Panc1 (cell line): ENCODE measurements at regions not wholly inside any gene's neighbourhood (a gene's known extent, or its start where the extent isn't known, plus 50 kb on each side); places are given as distances from the start of the nearest gene placed in this dataset.

Experiments used
- ATAC-seq: fragments of 200-7000 bp; cut with Tn5 transposase; 2 replicates; pipeline ENCODE4 v1.9.1; 2020; ENCODE audit warnings: mild to moderate bottlenecking, moderate library complexity
- BruUV-seq: library from RNA; stranded (reverse); fragments of 400-500 nt; replicated peaks from 2 replicates; lab custom pipeline; 2021; lab: Mats Ljungman, UMichigan
- CTCF ChIA-PET: fragments of 300-600 bp; sonication (Branson Sonifier 250); formaldehyde crosslinking; loops from one replicate; lab custom pipeline; 2022; ENCODE audit warnings: antibody characterized with exemption; lab: Charles Lee
- POLR2A ChIA-PET: fragments of 300-600 bp; sonication (Branson Sonifier 250); formaldehyde crosslinking; loops from one replicate; lab custom pipeline; 2022; ENCODE audit warnings: antibody characterized with exemption; lab: Charles Lee
- DNase-seq: peaks from one replicate; pipeline ENCODE4 v3.0.0-alpha.2; 2010; ENCODE audit warnings: low read depth, low spot score
- H3K27ac ChIP-seq: 2 replicates; pipeline ENCODE4 v1.5.1; 2011; ENCODE audit warnings: mild to moderate bottlenecking, low read length, inconsistent platforms
- H3K27me3 ChIP-seq: fragments of 200-500 bp; sonication (Bioruptor generic); 2 replicates; pipeline ENCODE4 v1.6.0; 2014; ENCODE audit warnings: low read length, inconsistent platforms; ENCODE audit not compliant: control insufficient read depth, insufficient read depth
- H3K36me3 ChIP-seq: fragments of 200-500 bp; sonication (Bioruptor generic); 2 replicates; pipeline ENCODE4 v1.5.1; 2014; ENCODE audit warnings: inconsistent platforms, mild to moderate bottlenecking, low read length, moderate library complexity; ENCODE audit not compliant: control insufficient read depth, insufficient read depth
- H3K4me1 ChIP-seq: 2 replicates; pipeline ENCODE4 v1.5.1; 2011; ENCODE audit warnings: inconsistent platforms, mild to moderate bottlenecking, low read length, moderate library complexity; ENCODE audit not compliant: control insufficient read depth, insufficient read depth
- H3K4me3 ChIP-seq, 2 experiments: 2 replicates each; pipeline ENCODE4 v1.5.1; 2011 to 2012; ENCODE audit warnings: low read depth in 2 of 2, low read length in 2 of 2, mild to moderate bottlenecking in 2 of 2, inconsistent platforms in 1 of 2, moderate library complexity in 1 of 2
- H3K9me3 ChIP-seq: fragments of 200-500 bp; sonication (Bioruptor generic); 2 replicates; pipeline ENCODE4 v1.5.1; 2014; ENCODE audit warnings: low read depth, mild to moderate bottlenecking, inconsistent platforms, low read length, moderate library complexity; ENCODE audit not compliant: control insufficient read depth, insufficient read depth
- CTCF ChIP-seq: fragments of 450-650 bp; IDR thresholded peaks from 2 replicates; pipeline ENCODE4 v1.5.1; 2017; ENCODE audit warnings: mild to moderate bottlenecking
- POLR2AphosphoS5 ChIP-seq: IDR thresholded peaks from 2 replicates; pipeline ENCODE4 v1.6.1; 2012; ENCODE audit warnings: mild to moderate bottlenecking, low read depth, low read length, moderate library complexity
- REST ChIP-seq, 2 experiments: IDR thresholded peaks; 2 replicates each; pipeline ENCODE4 v1.6.1; 2011 to 2012; ENCODE audit warnings: low read depth in 2 of 2, control low read depth in 1 of 2, low read length in 1 of 2, mild to moderate bottlenecking in 1 of 2, moderate library complexity in 1 of 2; ENCODE audit not compliant: insufficient read depth in 1 of 2
- SIN3A ChIP-seq: IDR thresholded peaks from 2 replicates; pipeline ENCODE4 v1.6.1; 2012; ENCODE audit warnings: low read depth, mild to moderate bottlenecking, low read length, moderate library complexity, borderline replicate concordance; ENCODE audit not compliant: insufficient read depth
- TCF7L2 ChIP-seq: IDR thresholded peaks from 2 replicates; pipeline ENCODE4 v1.6.1; 2011; ENCODE audit warnings: mild to moderate bottlenecking, low read depth, low read length, inconsistent platforms
- in situ Hi-C: cut with HindIII; loops from 2 replicates; pipeline ENCODE4 v1.10.0; 2016; ENCODE audit warnings: low sequenced_read_pairs, low pct_unique_long_range_greater_than_20kb
- intact Hi-C: fragments of 100-400 bp; cut with micrococcal nuclease; formaldehyde crosslinking; loops from one replicate; pipeline ENCODE4 v1.10.0; 2022; ENCODE audit not compliant: unreplicated experiment

GRCh38 chr12:107318556-107318805 is 225.1 kb upstream of the CRY1 start:
- TF ChIP-seq TCF7L2 (no peak), CTCF (no peak), SIN3A (no peak), REST (IDR thresholded peaks at IDR 0.05; ENCODE audit: insufficient read depth in 1 of 2, low read depth in 2 of 2, low read length in 1 of 2) (no peak), POLR2AphosphoS5 (no peak)
- no peaks in the 10 kb centered on the region; the same call in 1 of the 2 replicates for H3K4me1 ChIP-seq
- no peaks in the 10 kb centered on the region for H3K9me3 ChIP-seq
- no peak; the same call in 1 of the 2 replicates for ATAC-seq
- peak overlapping the region; percentile 19 to 28 for H3K4me3 ChIP-seq
- POLR2A ChIA-PET: no interaction called here
- peaks cover 28% of the 10 kb centered on the region for H3K27me3 ChIP-seq
- intact Hi-C loops (no loop called here), in situ Hi-C loops (no loop called here)
- DNase-seq: no peak
- no peak overlapping the region for H3K27ac ChIP-seq
- no peaks in the 10 kb centered on the region for H3K36me3 ChIP-seq
- CTCF ChIA-PET: interaction anchor here (0.7 kb wide), 2 partner anchors 92 to 181 kb away, joined by 3 read pairs; no protein-coding TSS in a partner anchor
- BruUV-seq: no TSS peak

GRCh38 chr12:107318806-107319532 is 225.6 kb upstream of the CRY1 start:
- ChIA-PET POLR2A (interaction anchor here (0.6 kb wide), 1 partner anchor 1207 kb away, joined by 6 read pairs; no protein-coding TSS in a partner anchor), CTCF (interaction anchor here (0.6 to 0.7 kb wide), 3 partner anchors 91 to 181 kb away, joined by 3 to 4 read pairs (median 3); no protein-coding TSS in a partner anchor)
- H3K4me3 ChIP-seq: peak overlapping the region; percentile 19 to 28; a peak in 2 of 4 replicates
- no peak for DNase-seq
- ATAC-seq: peak; percentile 40; the same call in 1 of the 2 replicates
- no peak for TF ChIP-seq CTCF
- no peak for TF ChIP-seq TCF7L2
- TF ChIP-seq REST (IDR thresholded peaks at IDR 0.05; ENCODE audit: insufficient read depth in 1 of 2, low read depth in 2 of 2, low read length in 1 of 2): no peak
- no peak for TF ChIP-seq SIN3A
- TF ChIP-seq POLR2AphosphoS5: no peak
- in situ Hi-C loops: no loop called here
- no peak overlapping the region for H3K27ac ChIP-seq
- H3K9me3 ChIP-seq: no peaks in the 10 kb centered on the region
- BruUV-seq: no TSS peak
- H3K36me3 ChIP-seq: no peaks in the 10 kb centered on the region
- intact Hi-C loops: no loop called here
- H3K27me3 ChIP-seq: peaks cover 28% of the 10 kb centered on the region
- H3K4me1 ChIP-seq: no peaks in the 10 kb centered on the region; the same call in 1 of the 2 replicates
